GM12878 (cell line): ENCODE measurements at regions not wholly inside any gene's neighbourhood (a gene's known extent, or its start where the extent isn't known, plus 50 kb on each side); places are given as distances from the start of the nearest gene placed in this dataset.

ENCODE experiments used
- CBX5 ChIP-seq: sonication (generic); IDR thresholded peaks from 2 replicates; pipeline ENCODE4 v1.6.1; 2016; ENCODE audit warnings: low read depth, moderate library complexity, mild to moderate bottlenecking, inconsistent platforms
- MEF2A ChIP-seq: IDR thresholded peaks from 2 replicates; pipeline ENCODE4 v1.6.1; 2011; ENCODE audit warnings: low read depth, mild to moderate bottlenecking, low read length, moderate library complexity; ENCODE audit not compliant: insufficient read depth
- MTA3 ChIP-seq: IDR thresholded peaks from 2 replicates; pipeline ENCODE4 v1.6.1; 2012; ENCODE audit warnings: low read length, inconsistent platforms, borderline replicate concordance
- MXI1 ChIP-seq: fragments of 150-350 bp; IDR thresholded peaks from 2 replicates; pipeline ENCODE4 v1.6.1; 2011; ENCODE audit warnings: low read depth, mild to moderate bottlenecking, inconsistent platforms, low read length, improper control_type of control experiment
- NR2F1 ChIP-seq: fragments of 450-650 bp; conservative IDR thresholded peaks from 2 replicates; pipeline ENCODE4 v1.6.1; 2017; ENCODE audit warnings: mild to moderate bottlenecking
- PAX5 ChIP-seq: IDR thresholded peaks from 2 replicates; pipeline ENCODE4 v1.6.1; 2011; ENCODE audit warnings: low read depth, low read length, borderline replicate concordance
- PML ChIP-seq: IDR thresholded peaks from 2 replicates; pipeline ENCODE4 v1.6.1; 2012; ENCODE audit warnings: low read length, inconsistent platforms
- POLR2A ChIP-seq: IDR thresholded peaks from 2 replicates; pipeline ENCODE4 v1.6.1; 2011; ENCODE audit warnings: low read depth, mild to moderate bottlenecking, low read length
- POLR2AphosphoS2 ChIP-seq: IDR thresholded peaks from 2 replicates; pipeline ENCODE4 v1.6.1; 2011; ENCODE audit warnings: low read depth, mild to moderate bottlenecking, low read length, improper control_type of control experiment, moderate library complexity
- POLR2AphosphoS5 ChIP-seq: IDR thresholded peaks from 2 replicates; pipeline ENCODE4 v1.6.1; 2011; ENCODE audit warnings: mild to moderate bottlenecking, low read length, inconsistent platforms
- RAD51 ChIP-seq: fragments of 450-650 bp; IDR thresholded peaks from 2 replicates; pipeline ENCODE4 v1.6.1; 2016; ENCODE audit warnings: moderate library complexity, mild to moderate bottlenecking, inconsistent platforms
- RB1 ChIP-seq: fragments of 450-650 bp; formaldehyde crosslinking; IDR thresholded peaks from 2 replicates; pipeline ENCODE4 v1.6.1; 2017; ENCODE audit warnings: mild to moderate bottlenecking, borderline replicate concordance
- RELB ChIP-seq: fragments of 450-650 bp; IDR thresholded peaks from 2 replicates; pipeline ENCODE4 v1.6.1; 2017; ENCODE audit warnings: low read depth, mild to moderate bottlenecking, moderate library complexity
- REST ChIP-seq: IDR thresholded peaks from 2 replicates; pipeline ENCODE4 v1.6.1; 2012; ENCODE audit warnings: mild to moderate bottlenecking, low read depth, low read length
- ZBED1 ChIP-seq: IDR thresholded peaks from 2 replicates; pipeline ENCODE4 v1.6.1; 2016; ENCODE audit warnings: borderline replicate concordance
- ZNF24 ChIP-seq: fragments of 450-650 bp; IDR thresholded peaks from 2 replicates; pipeline ENCODE4 v1.6.1; 2017; ENCODE audit warnings: antibody characterized with exemption, mild to moderate bottlenecking
- TF ChIP-seq, protein P1 (sequence below): fragments of 450-650 bp; IDR thresholded peaks from 2 replicates; pipeline ENCODE4 v1.6.1; 2016; ENCODE audit warnings: mild to moderate bottlenecking, moderate library complexity, borderline replicate concordance
- TF ChIP-seq, protein P2 (sequence below): fragments of 450-650 bp; conservative IDR thresholded peaks from 2 replicates; pipeline ENCODE4 v1.6.1; 2017; ENCODE audit warnings: mild to moderate bottlenecking, moderate library complexity

DNA sequence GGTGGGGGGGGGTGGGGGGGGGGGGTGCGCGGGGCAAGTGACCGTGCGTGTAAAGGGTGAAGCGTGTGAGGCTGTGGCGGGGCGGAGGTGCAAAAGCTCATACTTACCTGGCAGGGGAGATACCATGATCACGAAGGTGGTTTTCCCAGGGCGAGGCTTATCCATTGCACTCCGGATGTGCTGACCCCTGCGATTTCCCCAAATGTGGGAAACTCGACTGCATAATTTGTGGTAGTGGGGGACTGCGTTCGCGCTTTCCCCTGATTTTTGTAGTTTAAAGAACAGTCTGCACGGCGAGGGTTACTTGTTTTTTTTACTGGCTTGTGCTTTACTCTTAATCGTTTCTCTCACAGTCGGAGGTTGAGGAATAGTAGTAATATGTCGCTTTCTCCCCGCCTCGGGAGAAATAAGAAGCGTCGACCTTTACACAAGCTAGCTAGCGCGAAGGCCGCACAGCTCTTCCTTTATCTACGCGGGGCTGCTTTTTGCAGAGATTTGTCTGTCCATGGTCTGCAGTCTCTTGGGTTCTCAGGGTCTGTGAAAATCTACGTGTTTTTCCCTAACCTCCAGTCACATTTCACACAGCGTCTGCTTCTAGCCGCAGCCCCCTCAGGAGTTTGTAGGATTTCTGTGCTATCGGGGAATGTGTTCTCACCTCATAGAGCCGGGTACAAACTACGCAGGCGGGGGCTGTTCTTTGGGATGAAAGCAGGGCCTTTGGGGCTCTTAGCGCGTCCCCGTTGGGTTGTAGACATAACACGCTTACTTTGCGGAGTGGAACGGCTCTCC, 148.1 kb upstream of the NOTCH2NLA start (continued):
- TF ChIP-seq, protein P1, sequence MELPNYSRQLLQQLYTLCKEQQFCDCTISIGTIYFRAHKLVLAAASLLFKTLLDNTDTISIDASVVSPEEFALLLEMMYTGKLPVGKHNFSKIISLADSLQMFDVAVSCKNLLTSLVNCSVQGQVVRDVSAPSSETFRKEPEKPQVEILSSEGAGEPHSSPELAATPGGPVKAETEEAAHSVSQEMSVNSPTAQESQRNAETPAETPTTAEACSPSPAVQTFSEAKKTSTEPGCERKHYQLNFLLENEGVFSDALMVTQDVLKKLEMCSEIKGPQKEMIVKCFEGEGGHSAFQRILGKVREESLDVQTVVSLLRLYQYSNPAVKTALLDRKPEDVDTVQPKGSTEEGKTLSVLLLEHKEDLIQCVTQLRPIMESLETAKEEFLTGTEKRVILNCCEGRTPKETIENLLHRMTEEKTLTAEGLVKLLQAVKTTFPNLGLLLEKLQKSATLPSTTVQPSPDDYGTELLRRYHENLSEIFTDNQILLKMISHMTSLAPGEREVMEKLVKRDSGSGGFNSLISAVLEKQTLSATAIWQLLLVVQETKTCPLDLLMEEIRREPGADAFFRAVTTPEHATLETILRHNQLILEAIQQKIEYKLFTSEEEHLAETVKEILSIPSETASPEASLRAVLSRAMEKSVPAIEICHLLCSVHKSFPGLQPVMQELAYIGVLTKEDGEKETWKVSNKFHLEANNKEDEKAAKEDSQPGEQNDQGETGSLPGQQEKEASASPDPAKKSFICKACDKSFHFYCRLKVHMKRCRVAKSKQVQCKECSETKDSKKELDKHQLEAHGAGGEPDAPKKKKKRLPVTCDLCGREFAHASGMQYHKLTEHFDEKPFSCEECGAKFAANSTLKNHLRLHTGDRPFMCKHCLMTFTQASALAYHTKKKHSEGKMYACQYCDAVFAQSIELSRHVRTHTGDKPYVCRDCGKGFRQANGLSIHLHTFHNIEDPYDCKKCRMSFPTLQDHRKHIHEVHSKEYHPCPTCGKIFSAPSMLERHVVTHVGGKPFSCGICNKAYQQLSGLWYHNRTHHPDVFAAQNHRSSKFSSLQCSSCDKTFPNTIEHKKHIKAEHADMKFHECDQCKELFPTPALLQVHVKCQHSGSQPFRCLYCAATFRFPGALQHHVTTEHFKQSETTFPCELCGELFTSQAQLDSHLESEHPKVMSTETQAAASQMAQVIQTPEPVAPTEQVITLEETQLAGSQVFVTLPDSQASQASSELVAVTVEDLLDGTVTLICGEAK, result peak; percentile 24; the same call in 1 of the 2 replicates
- TF ChIP-seq POLR2AphosphoS5 (peak; percentile 95), MXI1 (peak; percentile 52; the same call in 1 of the 2 replicates), MTA3 (peak; percentile 99), ZNF24 (peak; percentile 80), ZBED1 (peak; percentile 100), POLR2AphosphoS2 (peak; percentile 98), RELB (peak; percentile 71), CBX5 (peak; percentile 47; the same call in 1 of the 2 replicates), RB1 (peak; percentile 43; the same call in 1 of the 2 replicates), PAX5 (peak; percentile 67; the same call in 1 of the 2 replicates), POLR2A (peak; percentile 73), NR2F1 (peak; percentile 64; the same call in 1 of the 2 replicates), RAD51 (peak; percentile 61; the same call in 1 of the 2 replicates), PML (peak; percentile 99), REST (0 out of 2 replicates have a peak, but pooled peaks have one; percentile 20), MEF2A (peak; percentile 91)
- TF ChIP-seq, protein P2, sequence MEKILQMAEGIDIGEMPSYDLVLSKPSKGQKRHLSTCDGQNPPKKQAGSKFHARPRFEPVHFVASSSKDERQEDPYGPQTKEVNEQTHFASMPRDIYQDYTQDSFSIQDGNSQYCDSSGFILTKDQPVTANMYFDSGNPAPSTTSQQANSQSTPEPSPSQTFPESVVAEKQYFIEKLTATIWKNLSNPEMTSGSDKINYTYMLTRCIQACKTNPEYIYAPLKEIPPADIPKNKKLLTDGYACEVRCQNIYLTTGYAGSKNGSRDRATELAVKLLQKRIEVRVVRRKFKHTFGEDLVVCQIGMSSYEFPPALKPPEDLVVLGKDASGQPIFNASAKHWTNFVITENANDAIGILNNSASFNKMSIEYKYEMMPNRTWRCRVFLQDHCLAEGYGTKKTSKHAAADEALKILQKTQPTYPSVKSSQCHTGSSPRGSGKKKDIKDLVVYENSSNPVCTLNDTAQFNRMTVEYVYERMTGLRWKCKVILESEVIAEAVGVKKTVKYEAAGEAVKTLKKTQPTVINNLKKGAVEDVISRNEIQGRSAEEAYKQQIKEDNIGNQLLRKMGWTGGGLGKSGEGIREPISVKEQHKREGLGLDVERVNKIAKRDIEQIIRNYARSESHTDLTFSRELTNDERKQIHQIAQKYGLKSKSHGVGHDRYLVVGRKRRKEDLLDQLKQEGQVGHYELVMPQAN, result peak; percentile 83
